HUES48 (cell line): ENCODE measurements at regions not wholly inside any gene's neighbourhood (a gene's known extent, or its start where the extent isn't known, plus 50 kb on each side); places are given as distances from the start of the nearest gene placed in this dataset.
"Not testable (repeated sequence)": the region's sequence is repeated elsewhere in the genome, so short reads cannot be mapped to it uniquely, and the experiment has no call there.

Experiments used
- H3K27ac ChIP-seq: one replicate; pipeline ENCODE4 v1.7.0; 2013; ENCODE audit warnings: low read depth, low read length, inconsistent platforms
- H3K27me3 ChIP-seq: 2 replicates; pipeline ENCODE4 v1.6.1; 2013; ENCODE audit warnings: mild to moderate bottlenecking, low read length; ENCODE audit not compliant: control insufficient read depth, insufficient read depth
- H3K36me3 ChIP-seq: 2 replicates; pipeline ENCODE4 v1.6.1; 2013; ENCODE audit warnings: low read length; ENCODE audit not compliant: control insufficient read depth, insufficient read depth
- H3K4me1 ChIP-seq: 2 replicates; pipeline ENCODE4 v1.6.1; 2013; ENCODE audit warnings: mild to moderate bottlenecking, low read length; ENCODE audit not compliant: control insufficient read depth, insufficient read depth
- H3K4me3 ChIP-seq: 2 replicates; pipeline ENCODE4 v1.5.1; 2013; ENCODE audit warnings: mild to moderate bottlenecking, low read depth, low read length
- H3K9ac ChIP-seq: 2 replicates; pipeline ENCODE4 v1.6.1; 2013; ENCODE audit warnings: mild to moderate bottlenecking, low read depth, low read length, moderate library complexity
- H3K9me3 ChIP-seq: 2 replicates; pipeline ENCODE4 v1.6.1; 2013; ENCODE audit warnings: low read length; ENCODE audit not compliant: control insufficient read depth, insufficient read depth

GRCh38 chr16:13463619-13464018, 456.3 kb upstream of the ERCC4 start:
- Histone ChIP-seq H3K4me1 (no peaks in the 10 kb centered on the region), H3K4me3 (no peak overlapping the region), H3K36me3 (no peaks in the 10 kb centered on the region), H3K27ac (no peak overlapping the region), H3K27me3 (no peaks in the 10 kb centered on the region), H3K9ac (no peak overlapping the region), H3K9me3 (no peaks in the 10 kb centered on the region)

- Histone ChIP-seq H3K9ac (no peak overlapping the region), H3K27ac (no peak overlapping the region), H3K36me3 (no peaks in the 10 kb centered on the region), H3K4me1 (no peaks in the 10 kb centered on the region), H3K9me3 (peaks cover 5% of the 10 kb centered on the region; the same call in 1 of the 2 replicates), H3K27me3 (no peaks in the 10 kb centered on the region), H3K4me3 (no peak overlapping the region)
These were observed 448.9 kb upstream of the ERCC4 start for GRCh38 chr16:13471036-13471435.

- H3K27ac ChIP-seq, result no peak overlapping the region
- H3K27me3 ChIP-seq, result no peaks in the 10 kb centered on the region
- H3K9me3 ChIP-seq, result peaks cover 5% of the 10 kb centered on the region
- no peaks in the 10 kb centered on the region for H3K36me3 ChIP-seq
- H3K9ac ChIP-seq, result no peak overlapping the region
- H3K4me1 ChIP-seq, result 0 out of 2 replicates have a peak, but pooled peaks cover 5% of the 10 kb centered on the region
- no peak overlapping the region for H3K4me3 ChIP-seq
These were observed 441.0 kb upstream of the ERCC4 start for GRCh38 chr16:13478991-13479390.

GRCh38 chr16:13479549-13479948, 440.4 kb upstream of the ERCC4 start:
- no peak overlapping the region for H3K9ac ChIP-seq
- no peak overlapping the region for H3K27ac ChIP-seq
- H3K27me3 ChIP-seq, result no peaks in the 10 kb centered on the region
- H3K4me3 ChIP-seq, result no peak overlapping the region
- 0 out of 2 replicates have a peak, but pooled peaks cover 5% of the 10 kb centered on the region for H3K4me1 ChIP-seq
- peaks cover 5% of the 10 kb centered on the region for H3K9me3 ChIP-seq
- no peaks in the 10 kb centered on the region for H3K36me3 ChIP-seq

GRCh38 chr16:13480801-13481200, 439.2 kb upstream of the ERCC4 start:
- Histone ChIP-seq H3K27ac (no peak overlapping the region), H3K9ac (no peak overlapping the region), H3K4me1 (0 out of 2 replicates have a peak, but pooled peaks cover 5% of the 10 kb centered on the region), H3K36me3 (no peaks in the 10 kb centered on the region), H3K27me3 (no peaks in the 10 kb centered on the region), H3K9me3 (no peaks in the 10 kb centered on the region; the same call in 1 of the 2 replicates), H3K4me3 (no peak overlapping the region)

GRCh38 chr16:13483121-13483520, 436.8 kb upstream of the ERCC4 start:
- Histone ChIP-seq H3K27me3 (no peaks in the 10 kb centered on the region), H3K4me1 (0 out of 2 replicates have a peak, but pooled peaks cover 5% of the 10 kb centered on the region), H3K27ac (no peak overlapping the region), H3K4me3 (no peak overlapping the region), H3K9ac (no peak overlapping the region), H3K9me3 (no peaks in the 10 kb centered on the region), H3K36me3 (no peaks in the 10 kb centered on the region)

GRCh38 chr16:13489416-13489815, 430.5 kb upstream of the ERCC4 start:
- not testable (repeated sequence) for H3K4me3 ChIP-seq, H3K9me3 ChIP-seq, H3K9ac ChIP-seq, H3K27ac ChIP-seq, H3K4me1 ChIP-seq, H3K36me3 ChIP-seq, H3K27me3 ChIP-seq

- Histone ChIP-seq H3K27me3 (no peaks in the 10 kb centered on the region), H3K27ac (no peak overlapping the region), H3K9me3 (no peaks in the 10 kb centered on the region), H3K9ac (no peak overlapping the region), H3K36me3 (no peaks in the 10 kb centered on the region), H3K4me1 (peaks cover 5% of the 10 kb centered on the region; the same call in 1 of the 2 replicates), H3K4me3 (no peak overlapping the region)
These were observed 427.9 kb upstream of the ERCC4 start for GRCh38 chr16:13492046-13492445.

- Histone ChIP-seq H3K9ac (no peak overlapping the region), H3K9me3 (no peaks in the 10 kb centered on the region)
These were observed 415.9 kb upstream of the ERCC4 start for GRCh38 chr16:13503960-13504635.

GRCh38 chr16:13507530-13507929, 412.4 kb upstream of the ERCC4 start:
- Histone ChIP-seq H3K27me3 (no peaks in the 10 kb centered on the region), H3K36me3 (no peaks in the 10 kb centered on the region), H3K9me3 (no peaks in the 10 kb centered on the region), H3K4me1 (peaks cover 8% of the 10 kb centered on the region; the same call in 1 of the 2 replicates), H3K4me3 (no peak overlapping the region), H3K27ac (no peak overlapping the region), H3K9ac (no peak overlapping the region)

More at GRCh38 chr16:13503960-13504635, 415.9 kb upstream of the ERCC4 start:
- no peaks in the 10 kb centered on the region for H3K27me3 ChIP-seq
- no peaks in the 10 kb centered on the region for H3K36me3 ChIP-seq
- no peak overlapping the region for H3K4me3 ChIP-seq
- peaks cover 8% of the 10 kb centered on the region; the same call in 1 of the 2 replicates for H3K4me1 ChIP-seq
- no peak overlapping the region for H3K27ac ChIP-seq

- no peaks in the 10 kb centered on the region for H3K36me3 ChIP-seq
- H3K27me3 ChIP-seq, result no peaks in the 10 kb centered on the region
- H3K4me1 ChIP-seq, result peaks cover 8% of the 10 kb centered on the region; the same call in 1 of the 2 replicates
- H3K27ac ChIP-seq, result no peak overlapping the region
- no peak overlapping the region for H3K4me3 ChIP-seq
- no peak overlapping the region for H3K9ac ChIP-seq
- peaks cover 4% of the 10 kb centered on the region; the same call in 1 of the 2 replicates for H3K9me3 ChIP-seq
These were observed 409.4 kb upstream of the ERCC4 start for GRCh38 chr16:13510425-13511151.
